ENCODE measurements at regions not wholly inside any gene's neighbourhood (a gene's known extent, or its start where the extent isn't known, plus 50 kb on each side); places are given as distances from the start of the nearest gene placed in this dataset.
"Not testable (repeated sequence)": the region's sequence is repeated elsewhere in the genome, so short reads cannot be mapped to it uniquely, and the experiment has no call there.

GRCh38 chr17:5870231-5870953, 199.8 kb upstream of the WSCD1 start:
- DNase-seq, result no peak

DNA sequence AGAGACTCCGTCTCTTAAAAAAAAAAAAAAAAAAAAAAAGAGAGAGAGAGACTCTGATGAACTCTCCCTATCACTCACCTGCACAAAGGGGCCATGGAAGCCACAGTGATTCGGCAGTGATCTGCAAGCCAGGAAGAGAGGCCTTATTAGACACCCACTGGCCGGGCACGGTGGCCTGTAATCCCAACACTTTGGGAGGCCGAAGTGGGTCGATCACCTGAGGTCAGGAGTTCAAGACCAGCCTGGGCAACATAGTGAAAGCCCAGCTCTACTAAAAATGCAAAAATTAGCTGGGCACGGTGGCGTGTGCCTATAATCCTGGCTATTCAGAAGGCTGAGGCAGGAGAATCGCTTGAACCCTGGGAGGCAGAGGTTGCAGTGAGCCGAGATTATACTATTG, 198.5 kb upstream of the WSCD1 start:
- no peak for DNase-seq

GRCh38 chr17:5872831-5873230, 197.3 kb upstream of the WSCD1 start:
- no peak for DNase-seq

GRCh38 chr17:5873781-5874180, 196.4 kb upstream of the WSCD1 start:
- no peak for DNase-seq

DNA sequence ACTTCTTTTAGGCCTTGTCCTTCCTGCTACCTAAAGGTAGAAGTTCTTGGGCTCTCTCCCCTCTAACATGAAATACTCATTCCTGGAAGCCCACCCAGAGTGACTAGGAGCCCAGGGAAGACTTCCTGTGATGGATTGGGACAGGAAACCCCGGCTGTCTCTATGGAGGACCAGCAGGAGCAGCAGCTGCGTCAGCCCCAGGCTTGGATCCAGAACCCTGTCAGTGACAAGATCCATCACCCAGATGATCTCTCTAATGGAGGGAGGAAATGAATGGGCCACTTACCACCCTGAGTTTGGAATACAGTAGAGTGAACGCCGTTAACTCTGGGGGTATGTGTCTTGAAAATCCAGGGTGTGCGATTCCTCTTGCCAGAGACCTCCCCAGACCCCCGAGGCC, 195.7 kb upstream of the WSCD1 start:
- no peak for DNase-seq

DNA sequence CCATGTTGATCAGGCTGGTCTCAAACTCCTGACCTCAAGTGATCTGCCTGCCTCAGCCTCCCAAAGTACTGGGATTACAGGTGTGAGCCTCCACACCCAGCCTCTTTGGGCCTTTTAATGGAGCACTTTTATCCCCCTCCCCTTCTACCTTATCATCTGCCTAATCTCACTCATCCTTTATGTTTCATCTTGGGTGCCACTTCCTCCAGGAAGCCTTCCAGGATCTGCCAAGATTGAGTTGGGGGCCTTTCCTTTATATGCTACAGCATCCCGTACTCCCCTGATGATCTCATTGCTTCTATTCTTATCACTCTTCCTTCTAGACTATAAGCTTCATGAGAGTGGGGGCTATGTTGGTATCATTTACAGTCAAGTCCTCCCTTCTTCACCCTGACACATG, 192.8 kb upstream of the WSCD1 start:
- DNase-seq, result no peak

- no peak for DNase-seq
Measured at GRCh38 chr17:5877948-5878347, 192.2 kb upstream of the WSCD1 start.

DNA sequence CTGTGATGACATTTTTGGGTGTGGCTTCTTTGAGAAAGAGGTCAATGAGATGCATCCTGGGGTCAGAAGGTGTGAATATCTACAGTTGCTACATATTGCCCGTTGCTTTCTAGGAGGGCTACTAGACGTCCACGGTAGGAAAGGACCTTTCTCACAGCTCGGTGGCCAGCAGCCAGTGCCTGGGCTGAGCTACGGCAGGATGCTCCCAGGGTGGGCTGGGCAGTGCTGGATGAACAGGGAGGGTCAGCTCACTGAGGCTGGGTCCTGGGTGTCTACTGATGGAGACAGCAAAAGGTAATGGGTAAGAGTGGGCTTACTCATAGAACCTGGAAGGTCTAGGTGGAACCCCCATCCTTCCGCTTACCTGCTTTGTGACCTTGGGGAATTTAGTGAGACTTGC, 188.3 kb upstream of the WSCD1 start:
- DNase-seq, result no peak

DNA sequence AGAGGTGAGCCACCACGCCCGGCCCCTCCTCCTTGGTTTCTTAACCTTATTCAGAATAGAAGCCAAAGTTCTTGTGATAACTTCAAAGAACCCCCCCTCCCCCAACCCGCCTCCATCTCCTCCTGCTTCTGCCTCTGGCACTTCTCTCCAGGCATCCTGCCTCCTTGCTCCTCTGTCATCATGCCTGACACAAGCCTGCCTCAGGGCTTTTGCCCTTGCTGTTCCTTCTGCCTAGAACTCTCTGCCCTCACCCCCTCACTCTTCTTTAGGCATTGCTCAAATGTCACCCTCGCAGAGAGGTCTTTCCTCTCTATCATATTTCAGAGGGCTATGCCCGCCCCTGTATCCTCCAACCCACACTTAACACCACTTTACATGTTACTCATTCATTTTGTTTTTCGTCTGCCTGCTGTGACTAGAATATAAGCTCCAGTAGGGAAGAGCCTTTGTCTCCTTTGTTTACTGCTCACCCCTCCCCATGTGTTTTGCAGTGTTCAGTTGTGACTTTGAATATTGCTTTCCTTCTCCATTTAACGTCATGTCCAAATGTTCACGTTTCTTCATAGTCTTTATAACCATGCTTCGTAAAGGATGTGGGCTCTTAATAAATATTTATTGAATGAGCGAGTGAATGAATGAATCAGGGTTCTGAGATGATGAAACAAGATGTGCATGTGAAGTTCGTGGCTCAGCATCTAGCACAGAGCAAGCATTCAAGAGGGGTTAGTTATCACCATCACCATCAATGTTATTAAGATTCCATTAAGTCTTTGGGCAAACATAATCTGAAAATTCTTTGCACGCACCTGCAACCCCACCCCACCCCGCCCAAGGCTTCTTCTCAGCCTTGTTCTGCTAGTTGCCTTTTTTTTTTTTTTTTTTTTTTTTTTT, 186.2 kb upstream of the WSCD1 start:
- no peak for DNase-seq

GRCh38 chr17:5885336-5885735, 184.8 kb upstream of the WSCD1 start:
- no peak for DNase-seq

GRCh38 chr17:5888811-5889210, 181.4 kb upstream of the WSCD1 start:
- no peak for DNase-seq

DNA sequence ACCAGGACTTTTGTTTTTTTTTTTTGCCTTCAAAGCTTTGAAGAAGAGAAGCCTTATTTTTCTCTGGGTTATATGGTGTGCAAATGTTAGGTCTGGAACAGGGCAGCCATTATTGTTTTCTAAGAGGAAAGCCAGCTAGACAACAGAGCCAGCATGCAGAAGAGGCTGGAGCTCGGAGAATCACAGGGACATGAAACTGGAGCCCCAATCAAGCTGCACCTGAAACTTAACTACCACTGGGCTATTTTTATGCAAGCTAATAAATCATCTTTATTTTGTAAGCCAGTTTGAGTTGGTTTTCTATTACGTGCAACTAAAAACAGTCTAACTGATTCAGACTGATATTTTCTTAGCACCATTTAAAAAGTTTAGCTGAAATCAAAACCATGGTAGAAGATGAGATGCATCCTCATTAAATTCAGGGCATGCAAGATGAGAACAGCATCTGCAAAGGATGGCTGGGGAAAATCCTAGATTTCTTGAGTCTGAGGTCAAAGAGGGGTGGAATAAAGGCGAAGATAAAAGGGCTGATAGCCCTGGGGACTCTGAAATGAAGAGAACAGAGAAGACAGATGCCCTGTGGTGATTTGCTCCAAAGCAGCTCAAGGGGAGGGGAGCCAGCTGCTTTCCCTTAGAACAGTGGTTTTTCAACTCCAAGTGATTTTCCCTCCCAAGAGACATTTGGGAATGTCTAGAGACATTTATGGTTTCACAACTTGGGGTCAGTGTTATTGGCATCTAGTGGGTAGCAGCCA, 177.1 kb upstream of the WSCD1 start:
- DNase-seq, result no peak

GRCh38 chr17:5893741-5894140, 176.4 kb upstream of the WSCD1 start:
- no peak for DNase-seq

- no peak for DNase-seq
Measured at GRCh38 chr17:5895276-5895675, 174.9 kb upstream of the WSCD1 start.

DNA sequence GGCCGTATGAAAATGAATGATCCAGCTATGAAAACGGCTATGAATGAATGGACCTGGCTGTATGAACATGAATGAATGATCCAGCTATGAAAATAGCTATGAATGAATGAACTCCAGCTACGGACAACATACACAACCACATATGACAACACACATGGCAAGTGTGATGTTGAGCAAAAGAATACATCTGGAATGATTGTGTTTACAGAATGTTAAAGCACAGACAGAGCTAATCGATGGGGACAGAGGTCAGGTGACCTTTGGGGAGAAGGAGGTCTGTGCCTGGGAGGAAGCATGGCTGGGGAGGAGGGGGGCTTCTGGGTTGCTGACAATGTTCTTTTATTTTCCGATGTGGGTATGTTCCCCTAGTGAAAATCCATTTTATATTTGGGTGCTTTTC, 174.0 kb upstream of the WSCD1 start:
- no peak for DNase-seq

GRCh38 chr17:5897275-5897911, 172.8 kb upstream of the WSCD1 start:
- no peak for DNase-seq

DNA sequence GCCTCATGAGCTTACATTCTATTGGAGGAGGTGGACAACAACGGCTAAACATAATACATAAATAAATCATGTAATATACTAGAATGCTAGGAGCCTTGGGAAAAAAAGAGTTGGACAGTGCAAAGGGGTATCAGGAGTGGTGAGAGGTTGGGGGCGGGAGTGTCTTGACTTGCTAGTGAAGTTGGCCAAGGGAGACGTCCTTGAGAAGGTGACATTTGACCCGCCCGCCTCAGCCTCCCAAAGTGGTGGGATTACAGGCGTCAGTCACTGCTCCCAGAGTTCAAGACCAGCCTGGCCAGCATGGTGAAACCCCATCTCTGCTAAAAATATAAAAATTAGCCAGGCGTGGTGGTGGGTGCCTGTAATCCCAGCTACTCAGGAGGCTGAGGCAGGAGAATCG, 172.2 kb upstream of the WSCD1 start:
- not testable (repeated sequence) for DNase-seq

GRCh38 chr17:5898406-5898805, 171.8 kb upstream of the WSCD1 start:
- DNase-seq, result no peak

DNA sequence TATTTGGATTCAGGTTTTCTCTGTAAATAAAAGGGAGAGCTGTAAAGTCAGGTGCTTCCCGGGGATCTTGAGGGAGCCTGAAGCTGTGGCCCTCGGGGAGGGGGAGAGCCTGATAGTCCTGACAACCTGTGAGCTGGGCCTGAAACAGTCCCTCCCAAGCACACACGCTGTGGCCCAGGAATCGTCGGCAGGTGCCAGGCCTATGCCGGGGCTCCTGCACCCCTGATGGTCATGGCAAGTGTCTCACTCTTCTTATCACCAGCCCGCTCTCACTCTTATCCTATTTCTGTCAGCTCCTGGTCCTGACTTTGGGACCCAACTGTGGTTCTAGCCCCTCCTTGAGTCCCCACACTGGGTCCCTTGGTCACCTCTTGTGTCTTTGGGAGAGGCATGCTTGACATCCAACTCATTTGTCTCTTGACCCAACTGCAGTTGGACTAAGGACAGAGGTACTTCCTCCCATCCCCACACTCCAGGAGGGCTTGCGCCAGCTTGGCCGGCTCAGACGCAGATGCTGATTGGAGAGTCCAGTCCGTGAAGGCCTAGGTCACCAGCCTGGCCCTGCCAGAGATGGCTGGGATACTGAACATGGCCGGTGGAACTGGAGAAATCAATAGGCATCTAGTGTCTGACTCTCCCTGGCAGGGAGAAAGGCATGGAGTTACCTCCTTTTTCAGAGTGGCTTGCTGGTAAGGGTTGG, 170.5 kb upstream of the WSCD1 start:
- DNase-seq, result no peak

DNA sequence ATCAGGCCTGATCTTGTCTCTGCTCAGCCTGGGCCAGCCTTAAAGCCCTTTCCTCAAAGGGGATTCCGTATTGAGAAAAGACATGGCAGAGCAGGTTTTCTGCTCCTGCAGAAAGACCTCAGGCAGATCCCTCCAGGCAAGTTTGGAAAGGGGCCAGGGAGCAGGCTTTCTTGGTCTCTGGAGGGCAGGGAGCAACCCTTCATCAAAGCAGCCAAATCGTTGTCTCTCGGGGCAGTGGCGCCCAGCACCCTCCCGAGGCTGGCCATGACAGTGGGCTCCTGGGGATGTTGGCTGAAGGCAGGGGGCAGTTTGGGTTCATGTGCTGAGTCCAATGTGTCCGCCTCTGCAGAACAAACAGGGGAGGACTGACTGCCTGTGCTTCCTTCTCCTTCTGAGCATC, 168.4 kb upstream of the WSCD1 start:
- no peak for DNase-seq

- no peak for DNase-seq
Measured at GRCh38 chr17:5902181-5903140, 167.7 kb upstream of the WSCD1 start.
